GM19238 (cell line): ENCODE measurements at regions not wholly inside any gene's neighbourhood (a gene's known extent, or its start where the extent isn't known, plus 50 kb on each side); places are given as distances from the start of the nearest gene placed in this dataset.
"Not testable (repeated sequence)": the region's sequence is repeated elsewhere in the genome, so short reads cannot be mapped to it uniquely, and the experiment has no call there.

Source experiments
- DNase-seq: peaks from one replicate; pipeline ENCODE4 v3.0.0; 2011; ENCODE audit warnings: low spot score; ENCODE audit not compliant: insufficient read length

DNA sequence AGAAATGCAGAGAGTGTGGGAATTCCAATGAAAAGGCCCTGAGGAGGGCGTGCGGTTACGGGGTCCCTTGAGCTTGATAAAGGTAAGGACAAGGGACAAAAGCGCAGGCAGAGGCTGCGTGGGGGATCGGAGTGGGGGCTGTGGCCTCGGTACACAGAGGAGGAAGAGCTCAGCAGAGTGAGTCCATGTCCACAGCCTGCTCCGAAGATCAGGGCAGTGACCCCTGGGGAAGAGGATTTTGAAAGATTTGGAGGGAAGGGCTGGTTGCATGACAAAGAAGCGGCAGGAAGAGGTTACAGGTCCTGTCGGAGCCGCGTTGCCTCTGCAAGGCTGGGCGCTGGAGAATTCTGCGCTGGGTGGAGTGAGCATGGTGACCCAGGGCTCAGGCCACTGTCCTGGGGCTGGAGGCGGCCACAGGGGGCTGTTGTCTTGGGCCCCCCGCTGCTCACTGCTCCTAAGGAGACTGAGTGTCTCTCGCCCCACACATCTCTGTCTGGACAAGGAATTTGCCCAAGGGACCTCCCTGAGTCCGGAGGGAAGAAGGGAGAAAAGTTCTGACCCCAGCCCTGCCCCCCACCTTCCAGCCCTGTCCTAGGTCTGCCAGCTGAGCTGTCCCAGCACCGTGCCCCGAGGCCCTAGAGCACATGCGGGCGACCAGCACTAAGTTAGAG is 69.8 kb upstream of the INSIG1 start:
- no peak for DNase-seq

- DNase-seq = no peak
Observed at GRCh38 chr7:155228459-155228845, 69.2 kb upstream of the INSIG1 start.

DNA sequence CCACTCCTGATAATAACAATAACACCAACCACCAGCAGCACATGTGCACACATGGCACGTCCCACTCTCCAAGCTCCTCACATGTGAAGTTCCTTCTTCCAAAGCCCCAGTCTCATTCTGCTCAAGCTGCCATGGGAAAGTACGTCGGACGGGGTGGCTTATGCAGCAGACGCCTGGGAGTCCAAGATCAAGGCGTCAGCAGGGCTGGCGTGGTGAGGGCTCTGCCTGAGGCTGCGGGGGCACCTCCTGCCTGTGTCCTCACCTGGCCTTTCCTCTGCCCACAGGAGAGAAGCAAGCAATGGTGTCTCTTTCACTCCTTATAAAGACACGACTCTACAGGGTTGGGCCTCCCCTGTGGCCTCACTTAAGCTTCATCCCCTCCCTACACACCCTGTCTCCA is 68.8 kb upstream of the INSIG1 start:
- no peak for DNase-seq

- DNase-seq = no peak
Observed at GRCh38 chr7:155229548-155230168, 68.0 kb upstream of the INSIG1 start.

DNA sequence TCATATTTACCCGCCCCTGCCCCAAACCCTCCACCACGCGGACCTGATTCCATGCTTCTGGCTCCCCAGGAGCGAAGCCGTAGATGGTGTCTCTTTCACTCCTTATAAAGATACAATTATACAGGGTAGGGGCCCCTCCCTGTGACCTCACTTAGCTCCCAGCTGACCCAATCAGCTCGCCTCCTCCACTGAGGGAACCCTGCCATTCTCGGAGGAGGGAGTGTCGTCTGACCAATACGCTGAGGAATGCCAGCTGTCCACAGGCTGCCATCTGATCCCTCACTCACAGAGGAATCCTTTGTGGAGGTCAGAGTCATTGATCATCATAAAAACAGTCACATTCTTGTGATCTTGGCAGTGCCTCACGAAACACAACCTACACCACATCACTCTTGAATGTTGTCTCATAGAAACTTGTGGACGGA is 67.5 kb upstream of the INSIG1 start:
- no peak for DNase-seq

DNA sequence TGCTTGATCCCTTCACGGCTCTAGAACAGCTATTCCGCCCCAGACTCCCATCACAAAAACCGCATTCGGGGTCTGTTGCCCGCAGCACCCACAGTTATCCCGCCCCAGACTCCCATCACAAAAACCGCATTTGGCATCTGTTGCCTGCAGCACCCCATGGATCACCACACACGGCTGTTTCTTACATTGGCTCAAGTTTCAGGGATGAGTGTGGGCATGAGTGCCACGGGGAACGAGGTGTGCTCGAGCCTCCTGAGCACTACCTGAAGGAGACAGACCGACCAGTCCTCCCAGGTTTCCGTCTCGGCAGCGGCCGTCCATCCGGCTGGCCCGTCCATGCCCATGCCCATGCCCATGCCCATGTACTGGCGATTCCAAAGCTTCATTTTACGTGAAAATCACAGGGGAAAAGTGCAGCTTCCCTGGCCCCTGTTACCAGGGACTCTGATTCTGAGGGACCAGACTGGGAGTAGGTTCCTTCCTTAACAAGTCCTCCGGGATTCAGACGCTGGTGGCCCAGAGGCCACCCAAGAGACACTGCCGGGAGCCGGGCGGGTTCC is 66.4 kb upstream of the INSIG1 start:
- no peak for DNase-seq

- DNase-seq = no peak
Observed at GRCh38 chr7:155231941-155232340, 65.7 kb upstream of the INSIG1 start.

DNA sequence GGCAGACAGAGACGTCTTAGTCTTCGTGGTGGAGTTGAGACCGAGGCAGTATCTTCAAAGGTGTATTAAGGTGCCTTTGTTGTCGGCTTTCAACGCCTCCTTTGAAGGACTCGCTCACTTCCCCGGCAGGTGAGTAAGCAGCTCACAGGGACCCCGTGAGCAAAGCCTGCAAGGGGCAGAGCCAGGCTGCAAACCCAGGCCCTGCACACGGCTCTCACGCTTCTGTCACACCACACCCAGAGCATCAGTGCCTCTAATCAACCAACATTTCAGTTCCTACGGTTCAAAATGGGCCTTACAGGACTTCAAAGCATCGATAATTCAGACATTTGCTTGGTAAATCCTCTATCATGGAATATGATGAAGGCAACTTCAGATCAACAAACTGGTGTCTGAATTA is 64.8 kb upstream of the INSIG1 start:
- no peak for DNase-seq

GRCh38 chr7:155233311-155234157 is 64.1 kb upstream of the INSIG1 start:
- DNase-seq = no peak

- no peak for DNase-seq
Observed at GRCh38 chr7:155234158-155234492, 63.6 kb upstream of the INSIG1 start.

DNA sequence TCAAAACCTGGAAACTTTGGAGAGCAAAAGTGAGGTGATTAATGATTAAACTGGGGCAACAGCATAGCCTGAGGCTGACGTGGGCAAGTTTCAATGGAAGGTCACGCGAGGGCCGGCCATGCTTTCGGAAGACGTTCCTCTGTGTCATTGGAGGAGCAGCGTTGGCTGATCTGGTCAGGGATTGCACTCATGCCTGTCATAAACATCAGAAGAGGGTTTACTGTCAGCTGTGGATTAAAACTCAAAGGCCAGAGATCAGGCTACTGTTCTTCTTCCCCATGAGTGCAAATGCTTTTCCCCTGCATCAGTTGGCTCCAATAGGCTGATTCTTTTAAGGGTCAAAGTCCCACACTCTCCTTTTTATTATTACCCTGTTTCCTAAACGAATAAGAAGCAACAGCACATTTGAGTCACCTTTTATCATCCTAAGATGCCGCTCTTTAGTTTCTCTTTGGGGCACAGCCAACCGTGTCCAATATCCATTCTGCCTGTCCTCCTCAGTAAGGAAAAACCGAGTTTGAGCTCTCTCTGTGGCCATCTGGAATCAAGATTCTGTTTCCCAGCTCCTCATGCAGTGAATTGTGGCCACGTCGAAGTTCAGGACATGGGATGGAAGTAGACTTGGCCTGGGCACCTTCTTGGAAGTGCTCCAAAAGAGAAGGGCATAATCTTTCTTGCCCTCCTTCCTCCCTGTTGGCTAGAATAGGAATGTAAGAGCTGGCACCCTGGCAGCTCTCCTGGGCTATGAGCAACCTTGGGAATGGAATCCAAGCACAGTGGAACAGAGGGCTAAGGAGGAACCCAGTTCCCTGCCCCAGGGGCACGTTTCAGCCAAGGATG is 62.5 kb upstream of the INSIG1 start:
- no peak for DNase-seq

- DNase-seq = no peak
Observed at GRCh38 chr7:155236386-155236785, 61.3 kb upstream of the INSIG1 start.

DNA sequence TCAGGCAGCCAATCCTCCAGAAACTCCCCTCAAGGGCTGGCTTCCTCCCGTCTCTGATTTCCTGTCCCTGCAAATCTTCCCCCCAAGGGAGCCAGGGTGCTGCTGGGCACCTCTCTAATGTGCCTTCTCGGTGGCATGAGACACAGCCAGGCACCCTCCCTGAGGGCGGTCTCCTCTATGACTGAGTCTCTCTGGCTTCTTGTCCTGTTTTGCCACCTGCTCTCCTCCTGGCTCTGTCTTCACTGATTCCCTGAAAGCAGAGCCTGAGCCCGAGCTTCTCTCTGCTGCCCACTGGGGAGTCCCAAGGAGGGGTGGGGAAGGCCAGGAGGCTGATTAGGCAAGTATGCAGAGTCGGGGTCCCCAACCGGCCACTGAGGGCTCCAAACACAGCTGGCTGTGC is 60.4 kb upstream of the INSIG1 start:
- no peak for DNase-seq

DNA sequence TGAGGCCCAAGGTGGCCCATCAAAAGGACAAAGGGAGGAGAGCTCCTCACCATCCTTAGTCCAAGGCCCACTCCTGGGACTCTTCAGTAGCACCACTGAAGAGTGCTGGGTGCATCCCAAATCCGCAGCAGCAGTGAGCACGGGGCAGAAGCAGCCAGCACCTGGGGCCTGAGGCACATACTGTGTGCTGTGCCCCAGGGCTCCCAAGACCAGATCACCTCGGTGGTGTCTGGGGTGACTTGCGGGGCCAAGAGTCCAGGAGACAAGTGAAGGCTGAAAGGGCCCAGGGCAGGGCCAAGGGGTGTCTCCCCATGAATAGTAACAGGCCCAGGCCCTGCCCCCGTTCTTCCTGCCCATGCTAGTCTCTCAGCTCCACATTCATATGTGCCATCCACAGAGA is 59.9 kb upstream of the INSIG1 start:
- no peak for DNase-seq

- not testable (repeated sequence) for DNase-seq
Observed at GRCh38 chr7:155239431-155240087, 58.1 kb upstream of the INSIG1 start.

GRCh38 chr7:155244675-155245074 is 53.0 kb upstream of the INSIG1 start:
- no peak for DNase-seq

DNA sequence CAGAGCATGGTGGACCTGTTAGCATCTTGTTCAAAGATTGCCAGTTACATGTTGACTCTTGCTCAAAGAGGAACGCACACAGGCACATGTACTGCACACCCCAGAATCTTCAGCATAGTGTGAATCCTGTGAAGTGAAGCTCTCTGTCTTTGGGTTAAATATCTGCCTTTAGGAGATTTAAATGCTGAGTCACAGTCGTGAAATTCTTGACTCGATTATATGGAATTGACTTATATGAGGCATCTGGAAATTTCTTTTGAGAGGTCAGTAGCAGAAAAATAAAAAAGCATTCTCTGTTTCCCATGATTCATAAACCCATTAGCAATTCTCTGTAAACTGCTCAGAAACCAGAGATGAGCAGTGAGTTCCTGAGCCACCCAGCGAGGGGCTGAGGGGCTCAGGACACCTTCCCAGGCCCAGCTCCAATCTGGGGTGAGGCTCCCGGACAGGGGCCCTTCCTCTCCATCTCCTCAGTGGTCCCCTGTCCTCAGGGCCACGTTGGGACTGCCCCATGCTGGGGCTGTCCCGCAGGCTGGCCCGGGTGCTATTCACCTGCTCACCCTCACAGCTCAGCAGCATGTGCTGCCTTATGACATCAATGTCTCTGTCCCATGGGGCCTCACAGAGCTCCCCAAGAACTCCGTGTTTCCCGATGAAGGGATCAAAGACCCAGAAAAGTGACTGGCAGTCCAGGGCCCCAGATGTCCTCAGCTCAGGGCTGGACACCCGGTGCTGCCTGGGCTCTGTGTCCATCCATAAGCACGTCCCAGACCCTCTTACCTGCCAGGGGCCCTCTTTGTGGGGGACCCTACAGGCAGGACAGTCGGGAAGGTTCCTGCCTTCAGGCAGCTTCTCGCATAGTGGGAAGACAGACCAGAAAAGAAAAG is 50.0 kb upstream of the INSIG1 start:
- DNase-seq = no peak
